Heart right ventricle (tissue), 16 donors: ENCODE measurements at regions not wholly inside any gene's neighbourhood (a gene's known extent, or its start where the extent isn't known, plus 50 kb on each side); places are given as distances from the start of the nearest gene placed in this dataset.
A peak's percentile ranks its signal among the peaks of the same experiment; 100 is the strongest.

ENCODE experiments used
- ATAC-seq, 8 donors: fragments of 200-7000 bp; cut with Tn5 transposase; one replicate each; pipeline ENCODE4 v1.9.1; 2020; ENCODE audit warnings: mild to moderate bottlenecking in 8 of 8, moderate library complexity in 8 of 8, moderate number of reproducible peaks in 1 of 8
- DNase-seq, 2 donors: peaks; one replicate each; pipeline ENCODE4 v3.0.0-alpha.2; 2020
- H3K27ac ChIP-seq, 10 donors: fragments of 200-600 bp; sonication (generic) in 2 of 10; one replicate each; pipeline versions ENCODE4 v1.5.0 to v1.8.0; 2020 to 2022; ENCODE audit warnings: mild to moderate bottlenecking in 3 of 10
- H3K27me3 ChIP-seq, 7 donors: fragments of 200-600 bp; one replicate each; pipeline ENCODE4 v1.8.0; 2021 to 2022; ENCODE audit warnings: mild to moderate bottlenecking in 2 of 7
- H3K36me3 ChIP-seq, 9 donors: fragments of 200-600 bp; sonication (generic) in 1 of 9; one replicate each; pipeline versions ENCODE4 v1.5.0 to v1.8.0; 2020 to 2022; ENCODE audit warnings: mild to moderate bottlenecking in 2 of 9
- H3K4me1 ChIP-seq, 9 donors: fragments of 200-600 bp; sonication (generic) in 1 of 9; one replicate each; pipeline versions ENCODE4 v1.5.0 to v1.8.0; 2020 to 2022; ENCODE audit warnings: mild to moderate bottlenecking in 4 of 9
- H3K4me3 ChIP-seq, 10 donors: fragments of 200-600 bp; sonication (generic) in 2 of 10; one replicate each; pipeline versions ENCODE4 v1.5.0 to v1.8.0; 2020 to 2022; ENCODE audit warnings: mild to moderate bottlenecking in 7 of 10, moderate library complexity in 2 of 10
- H3K9me3 ChIP-seq, 11 donors: fragments of 200-600 bp in 10 of 11; sonication (generic) in 2 of 11; one replicate each; pipeline versions ENCODE4 v1.5.0 to v1.8.0; 2013 to 2022; ENCODE audit warnings: mild to moderate bottlenecking in 2 of 11, control low read depth in 1 of 11, moderate library complexity in 1 of 11
- WGBS, 2 donors: extraction: QIAGEN DNeasy Blood & Tissue Kit; methylation state at CpG; one replicate each; pipeline ENCODE4 v1.1.7; 2013; ENCODE audit warnings: inconsistent platforms in 1 of 2; 5-methylcytosine and 5-hydroxymethylcytosine counted together
- intact Hi-C, 10 donors: fragments of 100-400 bp; cut with DNase I; formaldehyde crosslinking; loops; one replicate each; pipeline versions ENCODE4 v1.11.1 to v1.14.2; 2022
- TF ChIP-seq, protein P1 (sequence below), 9 donors: fragments of 200-600 bp; sonication (generic) in 2 of 9; IDR thresholded peaks; one replicate each; pipeline versions ENCODE4 v1.5.0 to v1.8.0; 2021 to 2022; ENCODE audit warnings: antibody characterized with exemption in 9 of 9, mild to moderate bottlenecking in 5 of 9, moderate library complexity in 1 of 9
- donor health status: Arrhythmogenic right ventricular cardiomyopathy.
- donor health status: ischemic (EF 13 %, LVEDD 7.1; RV severe dilation, severe dysfunction).
- donor health status: healthy with polysubstance abuse.
- donor health status: DM: no; HTN: yes; CAD: no.
- donor health status: DM: no; HTN: no; CAD: no.
- donor health status: ischemic (EF 25% LVEDD 6.9; RV normal size, moderate dysfunction).
- donor health status: ischemic (EF 25% LVEDD 5.7; RV mildly dilated, moderate dysfunction).
- donor health status: healthy.
- donor health status: DM: yes; HTN: yes; CAD: no.
- donor health status: Ischemic cardiomyopathy.
- donor health status: ischemic (EF 35%, LVEDD 5.7; RV mildly dilated, moderate dysfunction).
- donor health status: nonischemic (EF 11% LVEDD 7.7; RV severe dilation, severe dysfunction).
- donor health status: DM: yes; HTN: yes; CAD: no.
- donor health status: PGD.
- donor health status: ischemic (EF 29% LVEDD 5.4; RV normal size, mild dysfunction).
- donor health status: nonischemic (EF 23%, LVEDD 6.1; RV moderate dilation, normal function).

GRCh38 chr4:89561048-89561447 lies 253.4 kb upstream of the GPRIN3 start:
- TF ChIP-seq, protein P1, sequence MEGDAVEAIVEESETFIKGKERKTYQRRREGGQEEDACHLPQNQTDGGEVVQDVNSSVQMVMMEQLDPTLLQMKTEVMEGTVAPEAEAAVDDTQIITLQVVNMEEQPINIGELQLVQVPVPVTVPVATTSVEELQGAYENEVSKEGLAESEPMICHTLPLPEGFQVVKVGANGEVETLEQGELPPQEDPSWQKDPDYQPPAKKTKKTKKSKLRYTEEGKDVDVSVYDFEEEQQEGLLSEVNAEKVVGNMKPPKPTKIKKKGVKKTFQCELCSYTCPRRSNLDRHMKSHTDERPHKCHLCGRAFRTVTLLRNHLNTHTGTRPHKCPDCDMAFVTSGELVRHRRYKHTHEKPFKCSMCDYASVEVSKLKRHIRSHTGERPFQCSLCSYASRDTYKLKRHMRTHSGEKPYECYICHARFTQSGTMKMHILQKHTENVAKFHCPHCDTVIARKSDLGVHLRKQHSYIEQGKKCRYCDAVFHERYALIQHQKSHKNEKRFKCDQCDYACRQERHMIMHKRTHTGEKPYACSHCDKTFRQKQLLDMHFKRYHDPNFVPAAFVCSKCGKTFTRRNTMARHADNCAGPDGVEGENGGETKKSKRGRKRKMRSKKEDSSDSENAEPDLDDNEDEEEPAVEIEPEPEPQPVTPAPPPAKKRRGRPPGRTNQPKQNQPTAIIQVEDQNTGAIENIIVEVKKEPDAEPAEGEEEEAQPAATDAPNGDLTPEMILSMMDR (IDR thresholded peaks at IDR 0.05) = no peak
- Histone ChIP-seq H3K4me3 (no peak overlapping the region), H3K27me3 (no peaks in the 10 kb centered on the region), H3K9me3 (no peaks in the 10 kb centered on the region), H3K36me3 (no peaks in the 10 kb centered on the region), H3K27ac (no peak overlapping the region), H3K4me1 (no peaks in the 10 kb centered on the region)
- DNase-seq (no peak), ATAC-seq (no peak)
- 76 to 88% methylated on average over 2 of the region's 2 CpGs for WGBS, 2 donors
- intact Hi-C loops = no loop called here

GRCh38 chr4:89558147-89558546 lies 250.5 kb upstream of the GPRIN3 start:
- TF ChIP-seq, protein P1 (IDR thresholded peaks at IDR 0.05) = peak in 4 of 9 donors; percentile 13 to 32 (median 24)
- Histone ChIP-seq H3K4me1 (no peaks in the 10 kb centered on the region), H3K4me3 (no peak overlapping the region), H3K27ac (no peak overlapping the region), H3K27me3 (no peaks in the 10 kb centered on the region), H3K9me3 (no peaks in the 10 kb centered on the region), H3K36me3 (no peaks in the 10 kb centered on the region)
- no peak for DNase-seq
- ATAC-seq = no peak
- WGBS, 2 donors = 63 to 68% methylated on average over 1 of the region's 1 CpG
- intact Hi-C loops = no loop called here

DNA sequence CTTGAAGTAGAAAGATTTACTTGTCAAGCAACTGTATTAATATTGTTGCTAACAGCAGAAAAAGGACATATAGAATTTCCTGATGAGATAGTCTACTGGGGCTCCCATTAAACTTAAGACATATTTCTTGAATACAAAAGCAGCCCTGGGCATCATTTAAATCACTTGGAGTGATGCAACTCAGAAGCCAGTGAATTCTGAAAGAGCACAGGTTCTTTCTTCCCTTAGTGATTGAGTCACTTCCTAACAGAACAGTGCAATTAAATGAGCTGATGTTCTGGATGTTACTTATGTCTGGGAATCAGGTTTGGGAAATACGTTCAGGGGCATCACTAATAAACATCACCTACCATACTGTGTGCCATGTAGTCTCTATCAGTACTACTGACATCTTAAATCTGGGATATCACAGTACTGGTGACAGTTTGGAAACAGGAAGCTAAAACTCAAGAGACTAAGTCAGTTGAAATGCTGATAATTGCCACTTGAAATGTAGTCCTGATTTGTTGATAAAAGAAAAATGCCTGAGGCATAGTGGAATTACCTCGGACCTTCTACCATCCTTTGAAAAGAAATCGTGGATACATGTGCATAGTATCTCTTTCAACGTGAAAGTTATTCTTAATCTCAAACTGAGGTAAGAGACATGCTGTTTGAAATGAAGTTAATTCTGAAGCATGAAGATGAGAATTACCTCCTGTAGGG lies 249.2 kb upstream of the GPRIN3 start:
- Histone ChIP-seq H3K4me3 (no peak overlapping the region), H3K27ac (no peak overlapping the region), H3K9me3 (no peaks in the 10 kb centered on the region), H3K4me1 (no peaks in the 10 kb centered on the region), H3K27me3 (no peaks in the 10 kb centered on the region), H3K36me3 (no peaks in the 10 kb centered on the region)
- intact Hi-C loops = no loop called here
- ATAC-seq = no peak
- no peak for DNase-seq
- TF ChIP-seq, protein P1 (IDR thresholded peaks at IDR 0.05) = no peak
- WGBS, 2 donors = 36 to 40% methylated on average over 4 of the region's 4 CpGs

DNA sequence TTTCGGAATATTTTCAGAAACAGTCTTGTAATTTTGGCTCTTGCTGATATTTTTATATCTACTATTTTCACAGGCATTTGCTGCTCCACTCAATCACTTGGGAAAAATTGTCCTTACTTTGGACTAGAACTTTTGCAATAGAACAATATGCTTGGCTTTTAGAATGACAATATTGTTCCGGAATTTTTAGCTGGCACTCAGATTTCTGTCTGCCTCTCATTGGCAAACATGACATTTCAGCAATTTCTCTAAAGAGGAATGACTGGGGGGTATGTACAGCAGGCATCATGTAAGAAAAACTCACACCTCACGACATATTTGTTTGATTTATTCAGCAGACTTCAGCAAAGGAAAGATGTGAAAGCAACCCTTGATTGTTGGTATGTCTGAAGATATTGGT lies 243.6 kb upstream of the GPRIN3 start:
- DNase-seq (no peak), ATAC-seq (no peak)
- no peak overlapping the region for H3K4me3 ChIP-seq
- TF ChIP-seq, protein P1 (IDR thresholded peaks at IDR 0.05) = no peak
- H3K4me1 ChIP-seq = no peaks in the 10 kb centered on the region
- no peak overlapping the region for H3K27ac ChIP-seq
- H3K9me3 ChIP-seq = peaks cover 0 to 9% (median 0%) of the 10 kb centered on the region in 11 donors
- H3K27me3 ChIP-seq = no peaks in the 10 kb centered on the region
- intact Hi-C loops = no loop called here
- WGBS, 2 donors = 77 to 83% methylated on average over 3 of the region's 3 CpGs
- H3K36me3 ChIP-seq = no peaks in the 10 kb centered on the region
